GM21515 (cell line): ENCODE measurements at regions not wholly inside any gene's neighbourhood (a gene's known extent, or its start where the extent isn't known, plus 50 kb on each side); places are given as distances from the start of the nearest gene placed in this dataset.
"Not testable (repeated sequence)": the region's sequence is repeated elsewhere in the genome, so short reads cannot be mapped to it uniquely, and the experiment has no call there.

Experiments
- ATAC-seq: cut with Tn5 transposase; IDR thresholded peaks from one replicate; pipeline ENCODE4 v1.9.1; 2021; ENCODE audit not compliant: unreplicated experiment

GRCh38 chr10:121130382-121130781, 279.2 kb downstream of the WDR11 start:
- no peak for ATAC-seq

DNA sequence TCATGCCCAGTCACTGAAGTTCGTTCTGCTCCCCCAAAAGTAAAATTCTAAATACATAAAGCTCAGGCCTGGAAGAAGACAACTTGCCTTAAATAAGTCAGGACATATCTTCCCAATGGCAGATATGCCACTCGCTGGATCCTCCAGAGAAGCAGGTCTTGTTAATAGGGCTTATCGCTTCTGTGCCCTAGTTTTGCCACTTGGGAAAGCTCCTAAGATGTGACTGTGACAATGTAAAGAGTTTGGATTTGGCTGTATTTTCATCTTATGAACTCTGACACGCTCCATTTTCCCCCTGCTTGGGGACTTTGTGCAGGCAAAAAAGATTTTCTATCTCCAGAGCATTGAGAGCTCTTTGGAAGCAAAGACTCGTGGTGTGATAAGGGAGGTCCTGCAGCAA, 279.9 kb downstream of the WDR11 start:
- ATAC-seq, result no peak

GRCh38 chr10:121131426-121132265, 280.5 kb downstream of the WDR11 start:
- no peak for ATAC-seq

GRCh38 chr10:121132273-121132672, 281.1 kb downstream of the WDR11 start:
- no peak for ATAC-seq

GRCh38 chr10:121133901-121134300, 282.7 kb downstream of the WDR11 start:
- no peak for ATAC-seq

DNA sequence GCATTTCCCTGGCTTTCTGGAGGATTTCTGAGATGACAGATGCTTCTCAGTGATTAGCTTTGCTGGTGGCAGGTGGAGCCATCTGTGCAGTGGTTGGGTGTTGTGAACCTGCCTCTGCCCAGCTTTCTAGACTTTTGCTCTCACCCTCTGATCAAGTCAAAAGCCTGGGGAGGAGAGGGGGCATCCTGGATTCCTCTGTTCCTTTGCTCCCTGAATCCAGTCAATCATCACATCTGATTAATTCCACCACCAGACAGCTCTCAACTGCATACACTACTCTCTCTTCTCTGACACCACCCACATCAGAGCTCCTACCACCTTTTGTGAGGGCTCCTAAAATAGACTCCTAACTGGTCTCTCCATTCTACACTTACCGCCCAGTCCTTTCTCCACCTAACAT, 283.5 kb downstream of the WDR11 start:
- ATAC-seq, result no peak

GRCh38 chr10:121135512-121135911, 284.4 kb downstream of the WDR11 start:
- no peak for ATAC-seq

- ATAC-seq, result no peak
Observed at GRCh38 chr10:121137533-121137932, 286.4 kb downstream of the WDR11 start.

GRCh38 chr10:121138112-121138860, 287.1 kb downstream of the WDR11 start:
- no peak for ATAC-seq

GRCh38 chr10:121138918-121139317, 287.8 kb downstream of the WDR11 start:
- no peak for ATAC-seq

- not testable (repeated sequence) for ATAC-seq
Observed at GRCh38 chr10:121145802-121146395, 294.7 kb downstream of the WDR11 start.

DNA sequence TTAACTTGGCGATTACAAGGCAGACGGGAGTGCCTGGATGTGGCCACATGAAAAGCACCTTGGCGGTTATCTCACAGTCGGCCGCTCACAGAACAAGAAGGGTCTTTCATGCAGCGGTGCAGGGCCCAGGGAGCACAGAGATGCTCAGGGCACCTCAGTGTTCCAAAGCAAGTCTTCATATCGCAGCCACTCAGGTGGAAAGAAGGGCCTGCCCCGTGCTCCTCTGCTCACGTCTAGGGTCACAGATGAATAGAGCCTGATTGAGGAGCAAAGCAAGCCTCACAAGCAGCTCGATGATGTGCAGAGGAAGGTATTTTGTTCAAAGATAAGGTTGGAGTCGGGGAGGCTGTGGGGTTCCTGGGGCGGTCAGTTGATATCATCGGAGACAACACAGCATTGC, 297.8 kb downstream of the WDR11 start:
- ATAC-seq, result no peak

GRCh38 chr10:121152033-121152432, 300.9 kb downstream of the WDR11 start:
- no peak for ATAC-seq

GRCh38 chr10:121152935-121153334, 301.8 kb downstream of the WDR11 start:
- ATAC-seq, result no peak

DNA sequence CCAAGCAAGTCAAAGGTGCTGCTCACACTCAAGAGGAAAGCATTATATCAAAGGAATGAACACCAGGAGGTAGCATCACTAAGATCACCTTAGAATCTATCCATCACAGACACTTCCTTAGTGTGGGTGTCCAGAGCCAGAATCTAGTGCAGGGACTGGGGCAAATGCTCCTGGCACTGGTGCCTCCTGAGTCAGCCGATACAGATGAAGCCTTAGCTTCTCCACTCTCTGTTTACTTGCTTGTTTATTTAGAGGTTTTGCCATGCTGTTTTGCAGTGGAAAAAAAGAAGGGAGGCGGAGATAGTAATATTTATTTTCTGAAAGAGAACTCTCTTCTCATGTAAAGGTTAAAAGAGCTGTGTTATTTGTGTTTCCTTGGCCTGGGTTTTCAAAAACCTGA, 303.1 kb downstream of the WDR11 start:
- no peak for ATAC-seq

DNA sequence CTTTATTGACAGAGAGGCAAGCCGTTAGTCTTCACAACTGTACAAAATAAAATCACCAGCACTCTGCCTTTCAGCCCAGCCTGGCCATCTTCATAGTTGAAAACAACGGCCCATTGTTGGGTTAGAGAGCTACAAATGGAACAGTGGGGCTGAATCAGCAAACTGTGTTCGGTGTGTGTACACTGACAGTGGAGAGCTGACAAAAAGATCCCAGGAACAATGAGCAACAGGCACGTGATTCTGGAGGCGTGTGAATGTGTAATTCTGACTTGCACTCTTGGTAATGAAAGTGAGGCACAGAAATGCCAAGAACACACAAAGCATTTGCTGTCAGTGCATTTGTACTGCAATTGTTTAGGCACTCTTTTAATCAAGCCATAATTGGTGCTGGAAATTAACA, 303.7 kb downstream of the WDR11 start:
- no peak for ATAC-seq

DNA sequence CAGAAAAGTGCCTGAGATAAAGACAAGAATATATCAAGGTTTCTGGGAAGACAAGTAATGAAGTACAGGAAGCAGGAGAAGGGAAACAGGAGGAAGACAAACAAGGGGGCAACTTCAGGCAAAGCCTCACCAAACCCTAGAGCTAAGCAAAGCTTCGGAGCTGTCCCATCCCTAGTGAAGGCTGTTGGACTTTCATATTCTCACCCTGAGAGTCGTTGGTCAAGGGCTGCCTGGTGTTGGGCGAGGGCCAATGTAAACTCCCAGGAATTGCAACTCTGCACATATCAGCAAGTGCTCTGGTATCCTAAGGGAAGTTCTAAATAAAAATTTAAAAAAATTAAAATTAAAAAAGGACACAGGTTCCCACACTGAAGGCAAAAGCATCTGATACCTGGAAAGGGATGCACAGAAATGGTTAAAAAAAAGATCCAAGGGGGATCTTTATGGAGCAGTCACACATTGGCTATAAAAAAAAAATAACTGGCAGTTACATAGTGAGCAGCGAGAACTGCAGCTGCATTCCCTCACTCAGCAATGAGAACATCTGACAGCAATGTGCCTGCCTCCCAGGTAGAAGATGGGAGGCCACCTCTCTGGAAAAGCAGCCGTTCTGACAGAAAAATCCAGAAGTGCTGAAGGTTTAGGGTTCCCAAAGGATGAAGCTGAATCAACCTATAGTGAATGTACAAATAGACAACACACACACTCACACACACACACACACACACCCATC, 304.7 kb downstream of the WDR11 start:
- ATAC-seq, result no peak

DNA sequence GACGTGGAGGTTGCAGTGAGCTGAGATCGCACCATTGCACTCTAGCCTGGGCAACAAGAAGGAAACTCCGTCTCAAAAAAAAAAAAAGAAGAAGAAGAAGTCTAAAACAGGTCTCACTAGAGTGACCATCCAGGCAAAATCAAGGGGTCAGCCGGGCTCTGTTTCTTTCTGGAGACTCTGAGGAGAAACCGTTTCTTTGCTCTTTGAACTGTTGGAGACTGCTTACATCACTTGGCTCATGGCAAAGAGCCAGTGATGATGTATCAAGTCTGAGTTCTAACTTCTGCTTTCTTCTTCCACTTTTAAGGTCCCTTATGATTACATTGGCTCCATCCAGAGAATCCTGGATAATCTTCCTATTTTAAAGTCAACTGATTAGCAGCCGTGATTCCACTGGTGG, 306.8 kb downstream of the WDR11 start:
- no peak for ATAC-seq

DNA sequence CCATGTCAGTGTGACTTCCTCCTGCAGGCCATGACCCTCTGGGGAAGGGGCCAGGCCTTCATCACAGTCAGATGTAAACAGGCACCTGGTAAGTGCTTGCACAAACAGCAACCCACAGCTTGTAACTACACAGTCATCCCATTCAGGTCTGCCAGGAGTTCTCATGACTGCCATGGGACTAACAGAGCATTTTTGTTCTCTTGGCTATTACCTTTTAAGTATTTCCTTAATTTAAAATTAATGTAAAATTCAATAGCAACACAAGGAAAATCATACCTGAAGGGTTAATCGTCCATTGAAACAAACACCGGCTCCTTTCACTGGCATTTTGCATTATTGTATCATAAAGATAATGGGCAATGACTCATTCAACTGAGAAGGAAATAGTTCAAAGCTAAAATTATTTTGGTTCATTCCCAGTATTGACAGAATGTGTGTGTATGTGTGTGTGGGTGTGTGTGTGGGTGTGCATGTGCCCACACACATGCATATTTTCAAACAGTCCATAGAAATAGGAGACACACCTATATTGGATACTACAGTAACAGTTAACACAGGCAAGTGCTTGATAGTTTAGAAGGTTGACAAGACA, 307.9 kb downstream of the WDR11 start:
- no peak for ATAC-seq

DNA sequence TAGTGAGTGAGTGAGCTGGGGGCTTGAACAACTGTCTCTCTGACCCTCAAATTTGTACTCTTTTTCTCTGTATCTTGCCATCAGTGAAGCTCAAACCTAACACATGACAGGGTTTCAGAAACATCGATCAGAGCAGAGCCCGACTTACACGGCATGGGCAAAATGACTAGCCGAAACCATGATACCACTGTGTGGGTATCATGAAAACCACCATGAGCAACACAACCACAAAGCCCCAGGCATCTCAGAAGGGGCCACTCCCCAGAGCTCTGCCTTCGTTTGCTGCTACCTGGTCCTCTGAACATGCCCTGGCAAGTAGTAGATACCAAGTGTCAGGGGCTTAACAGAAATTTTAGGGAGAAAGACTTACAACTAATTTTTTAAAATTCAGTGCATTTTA, 308.5 kb downstream of the WDR11 start:
- ATAC-seq, result no peak

GRCh38 chr10:121165276-121165675, 314.1 kb downstream of the WDR11 start:
- ATAC-seq, result no peak
